Suppressor macrophage treated with lipopolysaccharide for 1 hour (primary cell): ENCODE measurements at regions not wholly inside any gene's neighbourhood (a gene's known extent, or its start where the extent isn't known, plus 50 kb on each side); places are given as distances from the start of the nearest gene placed in this dataset.
"Not testable (repeated sequence)": the region's sequence is repeated elsewhere in the genome, so short reads cannot be mapped to it uniquely, and the experiment has no call there.

Experiments
- DNase-seq, 3 donors: peaks; one replicate each; pipeline ENCODE4 v3.0.0-alpha.2; 2020 to 2022

- DNase-seq, result not testable (repeated sequence)
Measured at GRCh38 chr5:50590444-50591189, 75.8 kb upstream of the PARP8 start.

GRCh38 chr5:50591338-50591737, 75.1 kb upstream of the PARP8 start:
- not testable (repeated sequence) for DNase-seq

DNA sequence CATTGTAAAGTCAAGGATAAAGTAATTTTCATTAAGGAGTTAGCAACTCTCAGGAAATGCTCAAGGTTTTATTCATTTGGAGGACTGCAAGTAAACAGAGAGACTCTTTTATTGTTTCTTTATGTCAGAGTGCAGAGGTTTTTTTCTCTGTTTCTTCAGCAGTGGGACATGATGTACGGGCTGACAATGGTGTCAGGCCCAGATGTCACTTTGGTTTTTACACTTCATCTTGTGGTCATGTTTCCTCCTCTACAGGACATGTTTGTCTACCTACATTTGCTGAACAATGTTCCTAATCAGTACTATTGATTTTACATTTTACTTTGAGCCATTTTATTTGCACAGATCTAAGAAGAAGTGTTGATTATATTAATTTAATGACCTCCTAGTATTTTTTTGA, 72.8 kb upstream of the PARP8 start:
- DNase-seq, result no peak

GRCh38 chr5:50595199-50595598, 71.2 kb upstream of the PARP8 start:
- peak in 1 of 3 donors; percentile 21 for DNase-seq

DNA sequence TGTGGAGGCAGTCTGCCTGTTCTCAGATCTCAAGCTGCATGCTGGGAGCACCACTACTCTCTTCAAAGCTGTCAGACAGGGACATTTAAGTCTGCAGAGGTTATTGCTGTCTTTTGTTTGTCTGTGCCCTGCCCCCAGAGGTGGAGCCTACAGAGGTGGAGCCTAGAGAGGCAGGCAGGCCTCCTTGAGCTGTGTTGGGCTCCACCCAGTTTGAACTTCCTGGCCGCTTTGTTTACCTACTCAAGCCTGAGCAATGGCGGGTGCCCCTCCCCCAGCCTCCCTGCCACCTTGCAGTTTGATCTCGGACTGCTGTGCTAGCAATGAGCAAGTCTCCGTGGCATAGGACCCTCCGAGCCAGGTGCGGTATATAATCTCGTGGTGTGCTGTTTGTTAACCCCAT, 64.9 kb upstream of the PARP8 start:
- not testable (repeated sequence) for DNase-seq

- DNase-seq, result no peak
Measured at GRCh38 chr5:50606179-50606578, 60.3 kb upstream of the PARP8 start.

DNA sequence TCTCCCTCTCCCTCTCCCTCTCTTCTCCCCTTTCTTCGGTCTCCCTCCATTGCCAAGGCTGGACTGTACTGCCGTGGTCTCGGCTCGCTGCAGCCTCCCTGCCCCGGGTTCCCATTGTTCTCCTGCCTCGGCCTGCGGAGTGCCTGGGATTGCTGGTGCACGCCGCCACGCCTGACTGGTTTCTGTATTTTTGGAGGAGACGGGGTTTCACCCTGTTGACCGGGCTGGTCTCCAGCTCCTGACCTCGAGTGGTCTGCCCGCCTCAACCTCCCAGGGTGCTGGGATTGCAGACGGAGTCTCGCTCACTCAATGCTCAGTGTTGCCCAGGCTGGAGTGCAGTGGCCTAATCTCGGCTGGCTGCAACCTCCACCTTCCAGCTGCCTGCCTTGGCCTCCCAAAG, 59.0 kb upstream of the PARP8 start:
- DNase-seq, result not testable (repeated sequence)

GRCh38 chr5:50607953-50608705, 58.3 kb upstream of the PARP8 start:
- not testable (repeated sequence) for DNase-seq

- DNase-seq, result peak in 2 of 3 donors; percentile 13 to 20
Measured at GRCh38 chr5:50613057-50613456, 53.4 kb upstream of the PARP8 start.
